HG03064 (cell line): ENCODE measurements at regions not wholly inside any gene's neighbourhood (a gene's known extent, or its start where the extent isn't known, plus 50 kb on each side); places are given as distances from the start of the nearest gene placed in this dataset.

ENCODE experiments used
- ATAC-seq: cut with Tn5 transposase; IDR thresholded peaks from one replicate; pipeline ENCODE4 v1.9.1; 2021; ENCODE audit warnings: low read depth; ENCODE audit not compliant: unreplicated experiment

DNA sequence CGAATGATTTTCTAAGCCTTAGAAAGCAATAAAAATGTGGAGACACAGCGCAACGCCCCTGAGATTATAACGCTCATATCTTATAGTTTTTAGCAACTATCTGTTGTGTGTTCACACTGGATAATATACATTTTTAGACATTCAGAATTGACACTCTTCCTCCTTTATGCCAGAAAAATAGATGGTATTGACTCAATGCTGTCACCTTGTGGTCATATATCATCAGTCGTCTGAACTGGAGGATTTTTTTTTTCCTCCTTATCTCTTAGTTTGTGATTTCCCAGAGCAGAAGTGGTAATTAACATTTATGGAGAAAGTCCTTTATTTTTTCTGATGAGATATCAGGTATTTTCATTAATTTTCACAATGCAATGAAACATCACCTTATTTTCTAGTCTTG is 759.6 kb downstream of the RAB28 start:
- ATAC-seq = no peak

DNA sequence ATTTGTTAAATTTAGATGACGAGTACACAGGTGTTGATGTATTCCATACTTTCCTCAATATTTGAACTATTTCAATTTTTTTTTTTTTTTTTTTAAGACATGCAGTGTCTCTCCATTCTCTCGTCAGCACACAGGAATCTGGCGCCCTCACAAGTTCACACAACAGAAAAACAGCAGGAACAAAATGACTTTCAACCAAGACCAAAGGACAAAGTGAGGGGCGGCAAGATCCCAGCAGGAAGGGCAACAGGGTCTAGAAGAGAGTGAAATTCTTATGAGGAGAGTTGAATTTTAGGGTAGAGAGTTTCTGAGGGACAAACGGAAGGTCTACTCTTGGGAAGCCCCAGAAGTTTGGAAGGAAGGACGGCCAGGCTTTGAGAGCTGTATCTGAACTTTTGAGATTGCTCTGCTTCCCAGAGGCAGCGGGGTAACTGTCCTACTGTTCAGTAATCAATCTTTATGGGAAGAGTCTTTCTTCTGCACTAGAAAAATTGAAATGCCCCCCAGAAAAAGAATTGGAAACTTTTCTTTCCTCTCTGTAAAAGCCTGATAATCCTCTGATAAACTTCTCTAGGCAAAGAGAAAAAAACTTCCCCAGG is 760.2 kb downstream of the RAB28 start:
- ATAC-seq = no peak

DNA sequence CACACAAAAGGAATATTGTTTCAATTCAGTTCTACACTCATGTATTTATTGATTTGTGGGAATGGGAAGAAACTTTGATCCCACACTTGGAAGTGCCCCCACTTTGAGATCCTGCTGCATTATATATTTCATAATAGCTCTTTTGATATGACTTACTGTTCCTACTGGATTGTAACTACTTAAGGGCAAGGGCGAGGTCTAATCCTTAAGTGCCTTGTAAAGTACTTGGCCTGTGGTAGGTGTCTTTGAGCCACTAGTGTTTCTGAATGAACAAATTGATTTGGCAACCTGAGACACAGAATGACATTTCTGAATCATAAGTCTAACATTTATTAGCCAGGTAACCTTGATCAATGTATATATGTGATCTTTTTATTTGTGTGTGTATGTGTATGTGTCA is 767.2 kb downstream of the RAB28 start:
- no peak for ATAC-seq

DNA sequence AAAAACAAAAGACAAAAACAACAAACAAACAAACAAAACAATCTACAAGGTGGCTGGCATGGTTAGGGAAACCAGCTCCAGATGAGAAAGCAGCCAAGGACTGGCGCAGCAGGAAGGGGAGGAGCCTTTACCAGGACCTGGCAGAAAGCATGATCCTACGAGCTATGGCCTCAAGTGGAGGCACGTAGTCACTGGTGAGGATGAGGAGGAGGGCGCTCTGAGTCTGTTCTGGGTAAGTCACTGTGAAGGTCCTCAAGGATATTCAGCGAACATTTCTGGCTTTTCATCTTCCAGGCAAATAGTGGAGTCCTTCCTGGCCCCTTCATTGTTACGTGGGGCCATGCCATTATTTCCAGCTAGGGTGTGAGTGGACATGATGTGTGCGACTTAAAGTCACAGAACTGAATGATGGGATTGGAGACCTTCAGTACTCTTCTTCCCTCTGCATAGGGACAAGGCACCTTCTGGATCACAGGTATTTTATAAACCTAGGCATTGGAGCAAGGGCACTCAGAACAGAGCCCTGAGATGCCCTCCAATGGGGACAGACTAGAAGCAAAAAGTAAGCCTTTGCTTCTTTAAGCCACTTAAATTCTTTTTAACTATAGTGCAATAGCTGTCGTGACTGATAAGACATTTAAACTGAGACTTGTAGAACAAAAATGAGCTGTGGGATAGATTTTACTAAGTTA is 771.3 kb downstream of the RAB28 start:
- ATAC-seq = no peak

DNA sequence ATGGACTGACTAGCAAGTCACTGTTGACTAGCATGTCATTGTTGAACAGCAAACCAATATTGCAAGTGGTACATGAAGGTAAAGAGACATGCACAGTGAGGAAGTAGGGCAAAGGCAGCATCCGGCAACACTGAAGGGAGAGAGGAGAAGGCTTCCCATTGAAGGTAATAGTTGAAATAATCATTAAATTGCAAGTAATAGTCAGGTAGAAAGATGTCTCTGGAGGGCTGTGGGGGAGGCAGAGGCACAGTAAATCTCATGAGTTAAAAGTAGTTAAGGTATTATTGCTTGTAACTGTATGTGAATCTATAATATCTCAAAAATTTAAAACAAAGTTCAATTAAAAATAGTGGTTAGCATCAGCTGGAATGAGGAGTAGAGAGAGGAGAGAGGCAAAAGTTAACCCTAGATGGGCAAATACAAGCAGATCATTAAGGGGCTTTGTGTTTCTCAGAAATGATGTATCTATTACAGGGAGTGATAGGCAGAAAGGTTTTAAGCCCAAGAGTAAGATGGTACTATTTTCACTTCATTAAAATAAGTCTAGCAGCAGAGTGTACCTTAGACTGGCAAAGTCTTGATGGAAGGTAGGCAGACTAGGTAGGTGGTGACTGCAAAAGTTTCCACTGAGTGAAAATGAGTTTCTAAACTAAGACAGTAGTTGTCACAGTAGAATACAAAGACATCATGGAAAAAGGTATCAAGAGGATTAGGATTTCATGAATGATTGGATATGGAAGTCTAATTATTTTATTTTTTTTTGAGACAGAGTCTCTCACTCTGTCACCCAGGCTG is 776.6 kb downstream of the RAB28 start:
- ATAC-seq = no peak

DNA sequence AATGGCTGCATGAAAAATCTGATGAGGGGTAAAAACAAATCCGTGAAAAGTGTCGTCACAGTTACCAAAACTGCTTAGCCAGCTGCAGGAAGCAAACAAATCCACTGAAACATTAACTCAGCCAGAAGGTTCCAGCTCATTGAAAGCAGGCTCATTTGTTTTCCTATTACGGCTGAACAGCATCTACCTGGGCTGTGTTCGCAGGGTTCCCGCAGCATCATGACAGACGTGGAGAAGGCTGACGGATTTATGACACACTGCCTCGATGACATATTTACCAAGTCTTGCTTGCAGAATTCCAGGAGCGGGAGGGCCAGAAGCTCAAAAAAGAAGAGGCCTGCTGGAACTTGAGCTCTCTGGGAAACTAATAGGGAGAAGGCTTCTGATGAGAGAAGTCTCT is 781.1 kb downstream of the RAB28 start:
- no peak for ATAC-seq

DNA sequence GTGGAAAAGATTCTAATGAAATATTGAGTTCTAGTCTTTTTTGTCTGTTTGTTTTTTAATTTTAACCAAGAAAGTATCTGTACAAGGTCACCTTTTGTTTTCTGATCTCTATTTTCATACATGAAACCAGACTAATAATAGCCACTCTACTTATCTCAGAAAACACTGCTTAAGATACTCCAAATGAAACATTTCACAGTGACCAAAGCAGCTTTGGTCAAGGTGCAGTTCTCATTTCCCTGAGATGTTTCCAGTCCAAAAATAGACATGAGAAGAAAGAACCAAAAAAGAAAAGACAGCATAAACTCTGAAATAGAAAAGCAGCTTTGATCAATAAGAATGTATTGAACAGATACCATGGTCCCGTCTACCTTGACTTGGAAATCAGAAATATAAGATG is 782.8 kb downstream of the RAB28 start:
- ATAC-seq = no peak

DNA sequence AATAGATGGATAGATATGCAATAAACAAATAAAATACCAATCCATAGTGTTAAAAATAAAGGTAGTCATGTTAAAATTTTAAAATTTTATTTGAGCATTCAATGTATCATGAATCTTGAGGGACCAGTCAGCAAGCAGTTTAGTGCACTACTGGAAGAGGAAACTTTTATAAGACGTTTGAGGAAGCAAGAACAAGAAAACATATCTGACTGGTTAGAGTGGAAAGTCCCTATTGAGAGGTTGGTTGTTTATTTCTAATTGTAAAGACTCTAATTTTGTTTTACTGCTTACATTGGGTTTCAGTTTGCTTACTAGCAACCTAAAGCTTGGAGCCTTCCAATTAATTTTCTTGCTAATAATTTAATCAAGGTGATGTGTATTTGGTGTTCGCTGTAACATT is 786.2 kb downstream of the RAB28 start:
- ATAC-seq = no peak

DNA sequence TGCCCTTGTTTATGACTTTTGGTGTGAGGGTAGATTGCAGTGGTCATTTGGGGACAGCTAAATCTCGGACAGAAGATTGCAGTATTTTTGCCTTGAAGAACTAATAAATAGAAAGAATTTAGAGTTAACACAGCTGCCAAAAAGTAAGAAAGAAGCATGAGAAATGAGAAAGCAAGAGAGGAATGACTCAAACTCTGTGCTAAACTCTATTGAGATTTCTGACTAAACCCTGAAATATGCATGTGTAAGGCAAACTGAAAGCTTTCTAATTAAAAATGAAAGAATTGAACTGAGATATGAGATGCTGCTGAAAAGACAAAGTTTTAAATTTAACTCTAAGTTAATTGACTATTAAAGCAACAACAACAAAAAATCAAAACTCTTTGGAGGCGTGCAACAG is 791.3 kb downstream of the RAB28 start:
- ATAC-seq = no peak

DNA sequence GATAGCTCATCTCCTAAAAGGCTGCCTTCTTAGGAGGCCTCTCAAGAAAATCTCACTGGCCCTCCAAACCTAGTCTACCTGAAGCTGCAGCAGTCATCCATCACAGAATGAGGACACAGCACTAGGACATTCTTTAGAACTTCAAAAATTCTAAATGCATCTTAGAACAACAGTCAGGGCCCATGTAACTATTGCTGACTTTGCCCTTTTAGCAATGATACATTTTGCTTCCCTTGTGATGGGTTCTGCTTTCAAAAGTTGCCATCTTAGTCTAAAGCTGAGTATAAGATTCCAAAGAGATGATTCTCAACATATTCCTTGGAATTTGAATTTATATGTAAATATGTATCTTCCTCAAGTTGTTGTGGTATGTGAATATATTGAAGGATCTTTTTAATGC is 793.0 kb downstream of the RAB28 start:
- ATAC-seq = no peak

DNA sequence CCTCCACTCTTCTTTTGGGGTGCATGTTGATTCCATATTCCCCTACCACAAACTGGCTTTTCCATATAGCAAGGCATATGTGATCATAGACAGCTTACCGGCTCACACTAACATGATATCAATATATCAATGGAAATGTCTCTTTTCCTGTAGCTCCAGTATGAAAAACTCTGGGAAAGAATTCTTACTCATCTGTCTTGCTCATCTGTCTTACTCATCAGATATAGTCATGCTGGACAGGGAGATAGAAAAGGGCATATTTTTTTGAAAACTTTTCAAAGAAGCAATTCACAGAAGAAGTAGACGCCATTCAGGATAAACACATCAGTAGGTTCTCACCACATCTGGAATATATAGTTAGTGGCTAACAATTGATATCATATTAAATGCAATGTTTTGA is 794.7 kb downstream of the RAB28 start:
- ATAC-seq = no peak

DNA sequence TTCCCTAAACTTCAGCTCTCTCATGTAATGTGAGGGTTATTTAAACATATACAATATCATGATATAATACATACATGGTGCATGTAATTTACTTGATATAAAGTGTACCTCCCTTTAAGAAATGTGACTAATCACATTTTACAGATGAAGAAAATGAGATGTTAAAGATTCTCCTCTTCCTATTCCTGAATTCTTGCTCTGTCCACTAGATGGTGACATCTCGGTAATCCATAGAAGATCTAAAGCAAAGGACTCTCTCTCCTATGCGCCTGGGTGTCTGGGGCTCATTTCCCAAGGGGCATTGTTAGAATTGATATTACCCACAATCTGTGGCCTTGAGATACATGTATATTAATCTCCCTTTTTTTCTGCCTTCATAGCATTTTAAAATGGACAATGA is 804.9 kb downstream of the RAB28 start:
- no peak for ATAC-seq

DNA sequence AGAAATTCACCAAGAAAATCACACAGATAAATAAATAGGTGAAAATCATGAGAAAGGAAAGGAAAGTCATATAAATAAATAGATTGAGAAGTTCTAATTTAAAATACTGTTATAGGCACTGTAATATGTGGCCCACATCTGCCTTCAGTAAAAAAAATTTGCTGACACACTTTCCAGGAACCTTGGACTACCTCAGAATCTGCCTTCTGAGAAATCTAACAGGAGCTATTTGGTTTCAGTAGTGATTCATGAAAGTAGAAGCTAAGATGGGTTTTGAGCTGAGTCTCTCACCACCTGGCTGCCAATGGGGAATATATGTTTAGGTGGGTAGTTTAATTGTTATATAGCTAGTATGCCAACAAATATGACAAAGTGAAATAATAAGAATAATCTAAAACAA is 810.0 kb downstream of the RAB28 start:
- no peak for ATAC-seq

DNA sequence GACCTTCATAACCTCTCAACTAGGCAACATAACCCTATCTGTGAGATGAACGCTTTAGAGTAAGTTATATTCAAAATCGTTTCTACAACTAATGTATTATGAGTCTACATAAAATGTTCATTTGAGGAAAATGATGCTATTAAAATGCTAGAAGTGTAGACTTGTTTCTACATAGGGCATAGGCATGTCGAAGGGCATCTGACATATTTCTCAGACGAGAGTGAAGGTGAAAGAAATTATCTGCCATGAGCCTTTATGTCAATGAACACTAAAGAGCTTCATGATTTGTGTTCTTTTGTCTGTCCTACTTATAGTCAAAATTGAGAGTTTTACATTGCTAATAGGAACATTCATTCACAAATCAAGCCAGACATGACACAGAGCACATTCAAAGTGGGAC is 811.8 kb downstream of the RAB28 start:
- no peak for ATAC-seq

DNA sequence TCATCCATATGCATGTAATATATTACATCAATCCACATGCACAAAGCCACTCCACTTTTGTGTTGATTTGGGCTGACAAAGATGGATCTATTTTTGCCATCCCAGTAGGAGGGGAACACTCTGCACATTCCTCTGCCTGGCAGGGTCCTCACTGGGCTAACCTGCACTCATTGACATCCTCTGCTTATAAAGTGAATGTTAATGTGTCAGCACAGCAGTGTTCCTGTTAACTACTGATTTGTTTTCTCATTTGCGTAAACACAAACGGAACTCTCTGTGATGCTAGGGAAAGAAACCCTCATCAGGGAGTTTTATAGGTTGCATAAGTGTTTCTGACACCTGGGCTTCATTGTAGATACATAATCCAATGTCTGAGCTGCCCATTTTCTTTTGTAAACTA is 826.0 kb downstream of the RAB28 start:
- no peak for ATAC-seq

DNA sequence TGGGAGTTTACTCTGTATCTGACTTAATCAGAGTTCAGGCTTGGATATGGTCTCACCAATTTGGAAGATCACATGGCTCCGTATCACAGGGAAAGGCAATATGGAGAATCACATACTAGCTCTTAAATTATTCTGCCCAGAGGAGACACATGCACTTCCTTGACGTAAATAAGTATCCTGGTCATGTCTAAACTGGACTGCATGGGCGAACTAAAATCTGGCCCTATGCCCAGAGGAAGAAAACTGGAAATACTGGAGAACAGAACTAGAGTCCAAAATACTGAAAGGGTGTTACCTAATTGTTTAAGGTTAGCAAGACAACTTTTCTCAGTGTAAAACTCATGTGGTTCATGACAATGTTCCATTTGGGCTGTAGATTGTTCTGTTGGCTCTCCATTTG is 832.3 kb downstream of the RAB28 start:
- ATAC-seq = no peak

DNA sequence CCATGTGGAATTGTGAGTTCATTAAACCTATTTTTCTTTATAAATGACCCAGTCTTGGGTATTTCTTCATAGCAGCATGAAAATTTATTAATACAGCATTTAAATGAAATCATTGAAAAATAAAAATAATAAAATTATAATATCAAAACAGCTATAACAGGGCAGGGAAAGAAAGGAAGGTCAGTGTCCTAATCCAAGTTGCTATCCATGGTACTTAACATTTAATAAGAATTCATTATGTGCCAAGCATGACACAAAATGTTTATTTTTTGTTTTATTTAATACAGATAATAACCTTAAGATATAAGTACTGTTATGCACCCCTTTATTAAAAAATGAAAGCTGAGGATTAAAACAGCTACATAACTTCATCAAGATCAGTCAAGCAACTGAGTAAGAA is 838.4 kb downstream of the RAB28 start:
- no peak for ATAC-seq

DNA sequence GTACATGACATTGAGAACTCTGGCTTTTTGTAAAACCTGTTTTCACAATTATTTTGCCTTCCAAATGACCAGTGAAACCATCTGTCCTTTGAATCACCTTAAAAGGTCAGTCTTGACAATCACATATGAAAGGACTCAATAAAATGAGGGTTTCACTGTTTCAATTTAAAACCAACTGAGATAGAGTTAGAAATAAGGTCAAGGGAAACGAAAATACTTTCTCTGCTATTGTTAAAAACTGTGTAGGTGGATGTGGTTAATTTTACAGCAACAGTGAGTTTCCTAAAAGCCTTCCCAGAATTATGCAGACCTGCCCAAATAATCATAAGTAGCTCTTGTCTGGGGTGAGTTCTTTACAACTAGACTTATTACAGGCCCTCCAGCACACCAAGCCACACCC is 839.9 kb downstream of the RAB28 start:
- no peak for ATAC-seq

DNA sequence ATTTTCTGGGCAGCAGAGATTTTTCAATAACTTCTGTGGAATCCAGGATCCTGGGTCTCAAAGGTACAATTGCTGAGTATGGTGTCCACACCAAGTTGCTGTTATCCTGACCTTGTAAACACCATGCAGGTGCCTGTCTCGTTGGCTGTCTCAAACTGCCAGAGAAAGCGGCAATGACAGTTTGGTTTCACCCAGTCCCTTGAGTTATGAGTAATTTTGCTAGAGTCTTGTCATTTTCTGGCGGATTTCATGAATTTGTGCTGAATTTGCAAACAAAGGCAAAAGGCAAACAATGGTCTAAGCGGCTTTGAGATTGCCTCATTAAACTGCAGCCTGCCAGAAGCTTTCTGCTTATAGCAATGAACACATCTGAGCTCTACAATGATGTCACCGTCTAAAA is 847.9 kb downstream of the RAB28 start:
- no peak for ATAC-seq

DNA sequence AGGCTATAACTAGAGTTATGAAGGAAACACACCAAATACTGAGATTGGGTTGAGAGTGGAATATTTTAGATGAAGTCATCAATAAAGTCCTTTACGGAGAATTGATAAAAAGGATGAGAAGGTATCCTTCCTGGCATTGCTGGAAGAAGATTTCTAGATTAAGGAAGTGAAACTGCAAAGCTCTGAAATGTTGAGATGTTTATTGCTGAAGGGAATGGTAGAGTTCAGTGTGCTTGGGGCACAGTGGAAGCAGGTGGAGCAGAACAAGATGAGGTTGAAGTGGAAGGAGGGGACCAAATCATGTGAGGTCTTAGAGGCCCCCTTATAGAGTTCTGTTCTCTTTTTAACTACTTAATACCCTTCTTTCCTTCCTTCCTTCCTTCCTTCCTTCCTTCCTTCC is 848.5 kb downstream of the RAB28 start:
- no peak for ATAC-seq

DNA sequence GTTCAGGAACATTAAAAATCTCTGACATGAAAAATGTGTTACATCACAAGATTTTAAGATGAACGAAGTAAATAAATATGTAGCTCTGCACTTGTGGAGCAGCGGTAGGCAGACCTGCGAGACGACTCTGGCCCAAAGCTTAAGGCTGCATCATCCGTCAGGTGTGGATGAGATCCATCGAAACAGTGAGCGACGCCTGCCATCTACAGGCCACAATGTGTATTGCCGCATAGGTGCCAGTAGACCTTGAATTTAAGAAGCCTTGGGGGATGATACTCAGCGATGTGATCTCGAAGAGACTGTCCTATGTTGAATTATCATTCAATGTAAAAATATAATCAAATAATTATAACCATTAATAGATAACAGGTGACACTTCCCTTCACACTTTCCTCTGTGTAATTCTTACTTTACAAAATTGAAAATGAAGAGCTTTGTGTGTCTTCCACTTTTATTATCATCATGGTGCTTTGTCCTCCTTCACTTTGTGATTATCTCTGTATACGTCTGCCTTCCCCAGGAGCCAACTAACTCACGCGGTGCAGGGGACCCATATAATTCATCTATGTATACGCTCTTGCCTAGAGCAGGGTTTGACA is 851.0 kb downstream of the RAB28 start:
- peak; percentile 98 for ATAC-seq

DNA sequence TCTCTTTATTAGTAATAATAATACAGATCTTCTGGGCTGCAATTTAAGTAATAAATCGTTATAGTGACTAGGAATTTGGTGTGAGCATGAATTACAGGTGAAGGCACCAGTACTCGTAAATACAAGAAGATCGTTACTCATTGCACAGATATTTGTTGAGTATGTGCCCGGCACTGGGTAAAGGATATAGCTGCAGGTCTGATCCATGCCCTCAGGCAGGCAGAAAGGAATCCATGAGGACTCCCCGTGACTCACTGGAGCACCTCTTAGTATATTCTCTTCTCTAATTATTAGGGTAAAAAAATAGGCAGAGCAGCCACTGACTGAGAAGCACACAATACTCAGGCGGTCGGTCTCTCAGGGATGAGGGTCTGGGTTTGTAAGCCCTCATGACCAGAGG is 868.3 kb downstream of the RAB28 start:
- no peak for ATAC-seq
